Activated T-cell treated with anti-CD3 and anti-CD28 coated beads, Interleukin-2, amount 50 U/mL, for 72 hours (primary cell): ENCODE measurements at regions not wholly inside any gene's neighbourhood (a gene's known extent, or its start where the extent isn't known, plus 50 kb on each side); places are given as distances from the start of the nearest gene placed in this dataset.

Experiments used
- ATAC-seq, 2 donors: fragments of 150-1000 bp; cut with Tn5 transposase; replicated peaks in 1 of 2; 2 replicates each; pipeline ENCODE4 v1.10.0; 2021; ENCODE audit warnings: moderate library complexity in 2 of 2, mild to moderate bottlenecking in 1 of 2
- DNase-seq, 2 donors: peaks; one replicate each; pipeline ENCODE4 v3.0.0; 2021 to 2022; ENCODE audit warnings: mixed read lengths in 1 of 2
- H3K27ac Mint-ChIP-seq: one replicate; pipeline ENCODE4 v1.8.0; 2022; ENCODE audit warnings: mild to moderate bottlenecking, moderate library complexity, mixed read lengths
- H3K27me3 Mint-ChIP-seq: one replicate; pipeline ENCODE4 v1.8.0; 2022; ENCODE audit warnings: low read depth, mixed read lengths
- H3K36me3 Mint-ChIP-seq, 2 donors: one replicate each; pipeline ENCODE4 v1.8.0; 2022; ENCODE audit warnings: mixed read lengths in 2 of 2, mild to moderate bottlenecking in 1 of 2; ENCODE audit not compliant: insufficient read depth in 2 of 2
- H3K4me1 Mint-ChIP-seq: one replicate; pipeline ENCODE4 v1.8.0; 2022; ENCODE audit warnings: low read depth, mixed read lengths
- H3K4me3 Mint-ChIP-seq, 2 donors: one replicate each; pipeline ENCODE4 v1.8.0; 2022; ENCODE audit warnings: mild to moderate bottlenecking in 2 of 2, mixed read lengths in 2 of 2, moderate library complexity in 2 of 2
- H3K9me3 Mint-ChIP-seq, 2 donors: one replicate each; pipeline ENCODE4 v1.8.0; 2022; ENCODE audit warnings: mixed read lengths in 2 of 2

DNA sequence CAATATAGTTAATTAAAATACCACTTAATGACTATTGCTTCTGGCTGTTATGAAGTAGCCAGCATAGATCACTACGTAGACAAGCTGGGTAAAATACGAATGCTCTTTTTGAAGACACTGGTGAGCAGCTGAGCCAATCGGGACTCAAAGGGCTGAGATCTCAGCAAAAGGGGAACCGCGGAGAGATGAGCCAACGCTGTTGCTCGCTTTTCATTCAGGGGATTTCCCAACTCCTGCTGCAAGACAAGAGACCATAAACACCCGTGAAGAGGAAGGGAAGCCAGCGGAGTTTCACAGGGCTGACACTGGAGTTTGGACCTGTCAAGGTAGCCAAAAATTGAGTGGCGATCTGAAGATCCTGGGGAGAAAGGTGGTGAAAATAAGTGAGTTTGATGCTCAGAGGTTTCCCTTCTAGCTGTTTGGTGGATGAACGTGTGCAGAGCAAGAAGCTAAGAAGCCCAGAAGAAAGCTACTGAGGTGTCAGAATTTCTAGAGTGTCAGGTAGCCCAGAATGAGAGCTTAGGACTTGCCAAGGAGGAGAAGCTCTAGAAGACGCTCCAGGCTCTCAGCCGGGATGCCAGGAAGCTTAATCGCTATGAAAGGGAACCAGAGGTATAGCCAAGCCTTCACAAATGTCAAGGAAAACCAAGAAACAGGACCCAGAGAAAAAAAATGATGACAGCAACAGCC lies 79.6 kb upstream of the RNU6ATAC start:
- peaks cover 23% of the 10 kb centered on the region for H3K4me1 Mint-ChIP-seq
- DNase-seq = peak; percentile 23 to 31
- H3K27ac Mint-ChIP-seq = no peak overlapping the region

DNA sequence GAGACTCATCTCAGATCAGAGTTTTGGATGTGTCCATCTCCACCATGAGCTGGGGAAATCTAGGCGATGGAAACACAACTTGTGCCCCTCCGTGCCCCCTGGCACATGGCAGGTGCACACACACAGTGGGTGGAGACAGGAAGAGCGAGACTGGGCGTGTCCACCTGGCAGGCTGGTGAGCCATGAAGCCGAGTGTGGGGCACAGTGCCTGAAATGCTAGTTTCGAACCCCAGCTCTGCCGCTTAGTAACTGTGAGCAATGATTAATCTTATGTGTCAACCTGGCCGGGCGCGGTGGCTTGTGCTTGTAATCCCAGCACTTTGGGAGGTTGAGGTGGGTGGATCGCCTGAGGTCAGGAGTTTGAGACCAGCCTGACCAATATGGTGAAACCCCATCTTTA lies 80.8 kb upstream of the RNU6ATAC start:
- no peak overlapping the region for H3K27ac Mint-ChIP-seq
- peaks cover 11% of the 10 kb centered on the region for H3K27me3 Mint-ChIP-seq

More for the DNA sequence above, 79.6 kb upstream of the RNU6ATAC start:
- H3K27me3 Mint-ChIP-seq = peaks cover 11% of the 10 kb centered on the region
- peak overlapping the region; percentile 36 to 56 for H3K4me3 Mint-ChIP-seq
- ATAC-seq = peak; percentile 73 to 78
- H3K36me3 Mint-ChIP-seq = peaks cover 2 to 4% of the 10 kb centered on the region in 2 donors
- peaks cover 2 to 4% of the 10 kb centered on the region in 2 donors for H3K9me3 Mint-ChIP-seq

DNA sequence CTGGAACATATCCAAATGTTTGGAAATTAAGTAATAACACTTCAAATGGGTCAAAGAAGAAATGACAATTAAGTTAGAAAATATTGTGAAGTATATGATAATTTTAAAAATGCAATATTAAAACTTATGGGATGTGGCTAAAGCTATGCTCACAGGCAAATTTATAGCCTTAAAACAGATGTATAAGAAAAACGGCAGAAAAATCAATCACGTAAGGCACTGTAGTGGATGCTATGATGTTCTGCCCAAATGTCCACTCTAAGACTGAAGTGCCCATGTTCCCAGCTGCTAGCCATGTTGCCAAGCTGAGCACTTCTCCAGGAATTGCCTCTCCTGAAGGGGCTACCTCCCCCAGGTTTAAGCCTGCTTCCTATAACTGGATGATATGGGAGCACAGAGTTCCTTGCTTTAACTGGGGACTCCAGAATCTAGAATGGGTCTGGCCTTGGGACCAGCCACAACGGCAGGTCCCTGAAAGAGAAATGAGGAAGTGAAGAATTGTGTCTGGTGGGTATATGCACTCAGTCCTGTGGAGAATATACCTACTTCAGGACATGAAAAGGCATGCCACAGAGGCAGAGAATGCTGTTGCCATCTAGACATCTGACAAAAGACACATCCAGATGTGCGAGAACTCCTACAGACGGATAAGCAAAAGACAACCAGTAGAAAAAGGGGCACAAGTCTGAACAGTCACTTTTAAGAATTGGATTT lies 78.2 kb upstream of the RXRA start:
- H3K4me1 Mint-ChIP-seq = peaks cover 17% of the 10 kb centered on the region
- peaks cover 2 to 4% of the 10 kb centered on the region in 2 donors for H3K36me3 Mint-ChIP-seq
- H3K4me3 Mint-ChIP-seq = no peak overlapping the region
- no peak overlapping the region for H3K27ac Mint-ChIP-seq
- ATAC-seq (no peak), DNase-seq (no peak)
- H3K27me3 Mint-ChIP-seq = peaks cover 11% of the 10 kb centered on the region
- peaks cover 2 to 4% of the 10 kb centered on the region in 2 donors for H3K9me3 Mint-ChIP-seq

More for the DNA sequence above, 80.8 kb upstream of the RNU6ATAC start:
- peaks cover 2 to 4% of the 10 kb centered on the region in 2 donors for H3K9me3 Mint-ChIP-seq
- peaks cover 23% of the 10 kb centered on the region for H3K4me1 Mint-ChIP-seq
- H3K4me3 Mint-ChIP-seq = no peak overlapping the region
- DNase-seq = no peak
- peaks cover 2 to 4% of the 10 kb centered on the region in 2 donors for H3K36me3 Mint-ChIP-seq
- ATAC-seq = no peak

DNA sequence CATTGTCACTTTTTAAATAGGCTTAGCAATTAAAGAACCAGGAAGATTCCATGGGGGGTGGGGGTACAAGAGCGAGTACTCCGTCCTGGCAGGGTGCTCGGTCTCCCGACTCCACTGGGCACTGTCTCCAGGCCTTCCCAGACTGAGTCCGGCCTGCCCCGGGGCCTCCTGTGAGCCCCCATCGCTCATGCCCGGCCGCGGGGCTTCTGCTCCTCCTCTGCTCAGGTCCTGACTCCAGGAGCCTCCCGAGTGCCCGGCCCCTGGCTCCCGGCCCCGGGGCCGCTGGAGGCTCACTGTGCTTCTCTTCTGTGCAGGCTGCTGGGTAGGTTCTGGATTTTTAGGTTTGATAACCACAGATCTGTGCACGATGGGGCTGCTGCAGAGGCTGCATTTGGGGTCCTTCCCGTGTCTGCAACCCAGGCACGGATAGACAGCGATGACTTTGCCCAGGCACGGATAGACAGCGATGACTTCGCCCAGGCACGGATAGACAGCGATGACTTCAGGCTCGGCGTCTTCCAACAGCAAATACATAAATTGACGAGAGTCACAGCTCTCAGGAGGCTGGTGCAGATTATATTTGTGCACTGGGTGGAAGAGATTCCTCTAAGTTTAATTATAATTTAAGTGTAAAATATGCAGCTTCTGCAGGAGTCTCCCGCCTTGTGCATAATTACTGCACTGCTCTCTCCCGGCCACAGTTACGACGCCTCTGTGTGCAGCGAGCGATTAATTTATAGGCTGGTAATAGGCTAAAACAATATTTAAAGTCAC lies 74.8 kb upstream of the RXRA start:
- no peak for ATAC-seq
- no peak overlapping the region for H3K27ac Mint-ChIP-seq
- H3K9me3 Mint-ChIP-seq = peaks cover 2 to 4% of the 10 kb centered on the region in 2 donors
- H3K36me3 Mint-ChIP-seq = peaks cover 2 to 4% of the 10 kb centered on the region in 2 donors
- H3K4me1 Mint-ChIP-seq = no peaks in the 10 kb centered on the region
- no peaks in the 10 kb centered on the region for H3K27me3 Mint-ChIP-seq
- DNase-seq = no peak
- H3K4me3 Mint-ChIP-seq = no peak overlapping the region

DNA sequence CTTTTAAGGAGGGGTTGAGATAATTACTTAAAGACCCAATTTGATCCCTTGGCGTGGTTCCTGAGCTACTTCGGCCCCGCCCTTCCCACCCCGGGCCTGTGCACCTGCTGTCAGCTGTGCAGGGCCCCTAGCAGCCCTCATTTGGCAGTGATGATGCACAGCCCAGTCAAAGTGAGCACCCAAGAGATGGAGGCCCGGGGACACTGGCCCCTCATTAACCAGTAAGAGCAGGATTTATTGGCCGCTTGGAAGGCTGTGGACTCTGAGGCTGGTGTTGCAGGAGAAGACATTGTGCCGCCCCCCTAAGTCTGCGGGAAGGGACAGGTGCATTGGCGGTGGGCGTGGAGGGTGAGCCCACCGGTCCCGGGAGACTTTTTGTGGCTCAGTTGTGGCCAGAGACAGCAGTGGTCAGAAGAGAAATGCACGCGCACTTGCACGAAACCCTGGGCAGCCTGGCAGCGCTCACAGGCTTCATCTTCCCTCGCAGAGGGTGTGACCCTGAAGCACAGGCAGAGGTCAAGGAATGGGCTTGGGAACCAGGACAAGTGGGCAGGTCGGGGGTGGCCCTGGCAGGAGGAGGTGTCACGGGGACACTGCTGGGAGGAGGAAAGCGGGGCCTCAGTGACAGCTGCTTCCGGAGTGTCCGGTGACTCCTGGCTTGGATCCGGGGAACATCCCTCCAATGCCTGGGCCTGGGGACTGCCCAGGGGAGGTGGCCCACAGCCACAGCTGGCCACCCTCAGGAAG lies 74.0 kb upstream of the RXRA start:
- peaks cover 2 to 4% of the 10 kb centered on the region in 2 donors for H3K36me3 Mint-ChIP-seq
- no peak for DNase-seq
- ATAC-seq = no peak
- H3K4me1 Mint-ChIP-seq = no peaks in the 10 kb centered on the region
- no peak overlapping the region for H3K27ac Mint-ChIP-seq
- H3K9me3 Mint-ChIP-seq = peaks cover 2 to 4% of the 10 kb centered on the region in 2 donors
- no peak overlapping the region for H3K4me3 Mint-ChIP-seq
- H3K27me3 Mint-ChIP-seq = no peaks in the 10 kb centered on the region

DNA sequence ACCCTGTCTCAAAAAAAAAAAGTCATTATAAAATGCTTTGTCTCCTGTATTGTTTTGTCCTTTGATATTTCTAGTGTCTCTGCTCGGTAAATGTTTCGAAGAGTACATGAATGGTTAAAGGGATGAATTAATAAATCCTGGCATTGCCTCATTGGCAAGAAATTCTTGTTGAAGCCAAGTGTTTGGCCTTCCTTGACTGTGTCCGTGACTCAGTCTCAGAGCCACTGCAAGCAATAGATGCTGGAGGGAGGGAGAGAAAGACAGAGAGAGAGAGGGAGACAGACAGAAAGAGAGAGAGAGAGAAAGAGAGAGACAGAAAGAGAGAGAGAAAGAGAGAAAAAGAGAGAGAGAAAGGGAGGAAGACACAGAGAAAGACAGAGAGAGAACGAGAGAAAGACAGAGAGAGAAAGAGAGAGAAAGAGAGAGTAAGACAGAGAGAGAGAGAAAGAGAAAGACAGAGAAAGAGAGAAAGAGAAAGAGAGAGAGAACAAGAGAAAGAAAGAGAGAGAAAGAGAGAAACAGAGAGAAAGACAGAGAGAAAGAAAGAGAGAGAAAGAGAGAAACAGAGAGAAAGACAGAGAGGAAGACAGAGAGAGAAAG lies 72.5 kb upstream of the RXRA start:
- no peaks in the 10 kb centered on the region for H3K4me1 Mint-ChIP-seq
- no peak overlapping the region for H3K27ac Mint-ChIP-seq
- no peaks in the 10 kb centered on the region for H3K9me3 Mint-ChIP-seq
- H3K27me3 Mint-ChIP-seq = no peaks in the 10 kb centered on the region
- no peaks in the 10 kb centered on the region for H3K36me3 Mint-ChIP-seq
- no peak overlapping the region for H3K4me3 Mint-ChIP-seq
- DNase-seq = no peak
- no peak for ATAC-seq

DNA sequence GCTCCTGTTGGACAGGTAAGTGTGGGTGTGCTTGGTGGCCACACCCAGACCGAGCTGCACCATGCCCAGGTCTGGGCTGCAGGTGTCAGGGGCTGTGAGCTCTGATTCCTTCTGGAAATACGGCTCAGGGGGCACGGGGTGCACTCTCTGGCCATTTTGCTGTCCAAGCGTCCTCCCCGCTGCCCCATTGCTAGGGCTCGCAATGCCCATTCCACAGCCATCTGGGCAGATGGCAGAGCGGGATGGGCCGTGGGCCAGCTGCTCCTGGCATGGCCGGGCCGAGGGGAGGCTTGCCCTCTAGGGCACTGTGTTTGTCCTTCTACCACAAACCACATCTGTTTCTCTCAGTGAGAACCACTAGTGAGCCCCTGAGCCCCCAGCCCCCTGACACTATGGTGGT lies 67.9 kb upstream of the RXRA start:
- Mint-ChIP-seq H3K36me3 (no peaks in the 10 kb centered on the region), H3K4me3 (no peak overlapping the region), H3K4me1 (no peaks in the 10 kb centered on the region), H3K27me3 (no peaks in the 10 kb centered on the region), H3K9me3 (no peaks in the 10 kb centered on the region), H3K27ac (no peak overlapping the region)
- DNase-seq = no peak
- ATAC-seq = no peak

DNA sequence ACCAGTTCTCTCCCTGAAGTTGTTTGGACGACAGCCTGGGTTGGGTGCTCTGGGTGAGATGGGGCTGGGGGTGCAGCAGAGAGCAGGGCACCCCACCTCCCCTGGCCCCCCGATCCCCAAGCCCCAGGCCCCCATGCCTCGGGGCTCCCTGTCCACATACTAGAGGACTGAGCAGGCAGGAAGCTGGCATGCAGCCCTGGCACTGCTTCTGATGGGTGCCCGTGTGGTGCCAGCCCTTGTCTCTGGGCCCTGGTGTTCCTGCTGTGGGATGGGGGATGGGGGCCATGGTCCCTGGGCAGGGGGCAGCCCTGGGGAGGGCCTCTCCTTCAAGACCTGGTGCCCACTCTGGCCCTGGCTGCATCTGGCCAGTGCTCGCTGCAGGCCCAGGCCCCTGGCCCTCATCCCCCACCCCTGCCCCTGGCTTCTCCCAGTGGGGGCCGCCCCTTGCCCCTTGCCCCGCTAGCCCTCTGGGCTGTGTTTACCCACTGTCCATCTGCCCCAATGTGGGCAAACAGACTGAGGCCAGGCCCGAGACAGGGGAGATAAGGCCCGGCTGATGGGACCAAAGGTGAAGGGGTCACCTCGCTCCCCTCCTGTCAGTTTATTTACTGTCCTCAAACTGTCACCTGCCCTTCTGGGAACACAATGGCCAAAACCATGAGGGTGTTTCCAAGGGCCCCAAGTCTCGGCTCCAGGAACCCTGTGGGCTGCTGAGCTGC lies 67.3 kb upstream of the RXRA start:
- DNase-seq = no peak
- Mint-ChIP-seq H3K9me3 (no peaks in the 10 kb centered on the region), H3K36me3 (no peaks in the 10 kb centered on the region), H3K4me3 (no peak overlapping the region), H3K4me1 (no peaks in the 10 kb centered on the region), H3K27me3 (no peaks in the 10 kb centered on the region), H3K27ac (no peak overlapping the region)
- no peak for ATAC-seq

DNA sequence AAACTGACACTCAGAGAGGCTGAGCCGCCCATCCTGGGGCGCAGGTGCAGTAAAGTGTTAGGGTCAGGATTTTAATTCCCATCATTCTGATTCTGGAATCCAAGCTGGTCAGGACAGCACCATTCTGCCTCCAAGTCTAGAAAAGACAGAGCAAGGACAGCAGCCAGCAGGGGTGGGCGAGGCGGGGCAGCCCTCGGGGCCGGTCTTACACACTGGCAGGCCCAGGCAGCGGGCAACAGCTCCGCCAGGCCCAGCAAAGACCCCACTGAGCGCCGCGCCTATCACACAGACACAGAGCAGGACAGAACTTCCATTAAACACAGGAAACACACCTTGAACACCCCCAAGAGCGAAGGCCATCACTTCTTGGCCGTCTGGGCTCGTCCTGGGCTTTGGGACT lies 66.5 kb upstream of the RXRA start:
- Mint-ChIP-seq H3K36me3 (no peaks in the 10 kb centered on the region), H3K4me1 (no peaks in the 10 kb centered on the region), H3K4me3 (no peak overlapping the region), H3K27me3 (no peaks in the 10 kb centered on the region), H3K9me3 (no peaks in the 10 kb centered on the region), H3K27ac (no peak overlapping the region)
- DNase-seq (no peak), ATAC-seq (no peak)

DNA sequence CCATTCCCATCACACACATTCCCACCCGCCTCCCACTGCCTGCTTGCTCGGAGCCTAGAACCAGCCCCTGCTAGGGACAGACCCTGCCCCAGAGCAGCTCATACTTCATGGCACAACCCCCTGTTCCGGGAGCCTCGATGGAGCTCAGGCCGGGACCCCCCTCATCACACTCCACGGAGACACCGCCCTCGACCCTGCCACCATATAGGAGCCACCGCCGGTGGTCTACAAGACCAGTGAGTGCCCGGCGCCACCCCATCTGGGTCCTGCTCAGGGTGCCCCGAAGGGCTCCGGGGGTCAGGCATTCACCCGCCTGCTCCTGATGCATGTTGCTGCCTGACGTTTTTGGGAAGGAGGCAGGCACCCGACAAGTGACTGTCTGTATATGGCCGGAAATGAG lies 65.5 kb upstream of the RXRA start:
- no peaks in the 10 kb centered on the region for H3K9me3 Mint-ChIP-seq
- DNase-seq = no peak
- H3K27ac Mint-ChIP-seq = no peak overlapping the region
- no peaks in the 10 kb centered on the region for H3K36me3 Mint-ChIP-seq
- peaks cover under 1% of the 10 kb centered on the region for H3K27me3 Mint-ChIP-seq
- no peaks in the 10 kb centered on the region for H3K4me1 Mint-ChIP-seq
- ATAC-seq = no peak
- H3K4me3 Mint-ChIP-seq = no peak overlapping the region

DNA sequence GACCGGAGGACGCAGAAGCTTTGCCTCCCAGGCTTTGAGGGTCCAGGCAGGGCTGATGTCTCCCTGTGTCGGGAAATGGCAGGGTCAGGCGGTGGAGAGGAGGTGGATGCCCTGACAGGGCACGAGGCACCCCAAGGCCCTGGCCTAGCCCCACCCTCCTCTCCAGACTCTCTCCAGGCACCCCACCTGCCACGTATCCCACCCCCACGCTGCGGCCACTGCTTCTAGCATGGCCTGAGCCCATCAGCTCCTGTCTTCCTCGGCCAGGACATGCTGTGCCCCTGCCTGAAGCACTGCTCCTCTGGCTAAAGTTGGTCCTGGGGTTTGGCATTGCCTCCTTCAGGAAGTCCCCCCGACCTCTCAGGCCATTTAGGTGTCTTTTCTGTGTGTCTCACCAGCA lies 64.2 kb upstream of the RXRA start:
- H3K4me3 Mint-ChIP-seq = no peak overlapping the region
- DNase-seq = no peak
- no peak for ATAC-seq

DNA sequence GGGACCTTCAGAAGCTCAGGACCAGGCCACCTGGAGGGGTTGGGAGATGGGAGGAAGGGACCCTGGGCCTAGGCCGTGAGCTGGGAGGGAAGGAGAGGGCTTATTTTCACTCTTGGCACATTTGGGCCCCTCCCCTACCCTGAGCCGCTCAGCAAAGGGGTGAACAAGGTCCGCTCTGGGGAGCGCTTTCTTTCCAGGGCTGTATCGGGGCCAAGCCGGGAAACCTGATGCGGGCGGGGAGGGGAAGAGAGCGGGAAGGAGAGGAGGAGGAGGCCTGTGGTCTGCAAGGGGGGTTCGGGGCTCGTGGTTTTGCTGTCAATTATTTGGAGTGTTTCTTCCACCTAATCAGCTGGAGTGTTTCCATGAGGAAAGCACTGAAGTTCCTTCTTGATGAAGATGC lies 62.7 kb upstream of the RXRA start:
- Mint-ChIP-seq H3K27ac (no peak overlapping the region), H3K36me3 (no peaks in the 10 kb centered on the region), H3K9me3 (no peaks in the 10 kb centered on the region), H3K4me3 (no peak overlapping the region), H3K4me1 (peaks cover 5% of the 10 kb centered on the region), H3K27me3 (peaks cover 13% of the 10 kb centered on the region)
- ATAC-seq (no peak), DNase-seq (no peak)

More for the DNA sequence above, 64.2 kb upstream of the RXRA start:
- peaks cover 13% of the 10 kb centered on the region for H3K27me3 Mint-ChIP-seq
- no peak overlapping the region for H3K27ac Mint-ChIP-seq
- no peaks in the 10 kb centered on the region for H3K4me1 Mint-ChIP-seq
- no peaks in the 10 kb centered on the region for H3K9me3 Mint-ChIP-seq
- no peaks in the 10 kb centered on the region for H3K36me3 Mint-ChIP-seq
